Right atrium auricular region (tissue), 2 donors: ENCODE measurements at regions not wholly inside any gene's neighbourhood (a gene's known extent, or its start where the extent isn't known, plus 50 kb on each side); places are given as distances from the start of the nearest gene placed in this dataset.

Experiments
- DNase-seq: peaks from one replicate; pipeline ENCODE4 v3.0.0-alpha.2; 2019; ENCODE audit warnings: low spot score
- H3K27ac ChIP-seq, 2 donors: fragments of 200-600 bp; sonication (generic); 1 replicate in 1 of 2; 2 replicates in 1 of 2; pipeline ENCODE4 v1.5.1; 2016 to 2019
- H3K27me3 ChIP-seq, 2 donors: fragments of 200-600 bp; sonication (generic); one replicate each; pipeline versions ENCODE4 v1.5.1 to v1.6.0; 2017 to 2019
- H3K36me3 ChIP-seq: fragments of 200-600 bp; sonication (generic); one replicate; pipeline ENCODE4 v1.5.1; 2016
- H3K4me1 ChIP-seq, 2 donors: fragments of 200-600 bp; sonication (generic); one replicate each; pipeline versions ENCODE4 v1.5.1 to v1.6.0; 2017 to 2019
- H3K4me3 ChIP-seq, 2 donors: fragments of 200-600 bp; sonication (generic); 1 replicate in 1 of 2; 2 replicates in 1 of 2; pipeline ENCODE4 v1.5.1; 2017 to 2019; ENCODE audit warnings: mild to moderate bottlenecking in 1 of 2, moderate library complexity in 1 of 2
- H3K9me3 ChIP-seq, 2 donors: fragments of 200-600 bp; sonication (generic); one replicate each; pipeline ENCODE4 v1.5.1; 2019
- CTCF ChIP-seq, 2 donors: fragments of 200-600 bp; sonication (generic); IDR thresholded peaks; one replicate each; pipeline ENCODE4 v1.5.1; 2019; ENCODE audit warnings: antibody characterized with exemption in 2 of 2

DNA sequence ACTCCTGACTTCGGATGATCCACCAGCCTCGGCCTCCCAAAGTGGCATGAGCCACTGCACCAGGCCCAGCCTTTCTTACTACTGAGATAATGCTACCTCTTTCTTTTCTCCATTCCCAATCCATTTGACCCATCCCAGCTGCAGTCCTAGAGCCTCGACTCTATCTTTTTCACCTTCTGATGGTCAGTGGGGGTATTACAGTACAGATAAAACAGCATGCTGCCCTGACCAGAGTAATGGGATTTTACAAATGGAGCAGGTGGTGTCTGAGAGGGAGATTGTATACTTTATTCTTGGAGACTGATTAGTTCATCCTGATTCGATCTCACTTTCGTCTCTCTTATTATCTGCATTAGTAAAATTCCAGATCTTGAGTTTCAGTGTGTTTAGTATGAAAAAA is 238.6 kb upstream of the TNP1 start:
- no peak for TF ChIP-seq CTCF (IDR thresholded peaks at IDR 0.05)
- DNase-seq: no peak
- H3K36me3 ChIP-seq: no peaks in the 10 kb centered on the region
- no peak overlapping the region for H3K4me3 ChIP-seq
- H3K4me1 ChIP-seq: peaks cover 0 to 5% of the 10 kb centered on the region in 2 donors
- no peak overlapping the region for H3K27ac ChIP-seq
- H3K9me3 ChIP-seq: no peaks in the 10 kb centered on the region
- no peaks in the 10 kb centered on the region for H3K27me3 ChIP-seq

DNA sequence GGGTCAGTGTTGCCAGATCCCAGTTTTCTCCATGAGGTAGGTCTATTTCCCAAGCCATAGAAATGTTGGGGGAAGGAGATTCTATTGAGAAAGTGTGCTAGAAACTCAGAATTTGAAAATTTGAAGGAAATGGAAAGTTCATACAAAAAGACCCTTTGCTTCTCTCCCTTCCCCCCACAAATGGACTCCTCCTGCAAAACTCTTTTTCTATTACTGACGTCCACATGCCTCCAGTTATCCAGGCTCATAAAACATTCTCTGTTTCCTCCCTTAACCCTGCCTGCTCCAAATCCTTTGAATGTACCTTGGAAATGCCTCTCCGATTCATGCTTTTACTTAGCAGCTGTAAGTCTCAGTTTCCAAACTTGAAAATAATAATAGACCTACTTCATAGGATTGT is 237.5 kb upstream of the TNP1 start:
- no peak for DNase-seq
- Histone ChIP-seq H3K36me3 (no peaks in the 10 kb centered on the region), H3K27me3 (no peaks in the 10 kb centered on the region), H3K27ac (no peak overlapping the region), H3K9me3 (no peaks in the 10 kb centered on the region), H3K4me3 (no peak overlapping the region), H3K4me1 (peaks cover 0 to 5% of the 10 kb centered on the region in 2 donors)
- TF ChIP-seq CTCF (IDR thresholded peaks at IDR 0.05): no peak

GRCh38 chr2:217096474-217097225 is 236.8 kb upstream of the TNP1 start:
- Histone ChIP-seq H3K27me3 (no peaks in the 10 kb centered on the region), H3K27ac (no peak overlapping the region), H3K36me3 (no peaks in the 10 kb centered on the region), H3K4me3 (no peak overlapping the region), H3K4me1 (peaks cover 0 to 5% of the 10 kb centered on the region in 2 donors), H3K9me3 (no peaks in the 10 kb centered on the region)
- no peak for TF ChIP-seq CTCF (IDR thresholded peaks at IDR 0.05)
- no peak for DNase-seq

DNA sequence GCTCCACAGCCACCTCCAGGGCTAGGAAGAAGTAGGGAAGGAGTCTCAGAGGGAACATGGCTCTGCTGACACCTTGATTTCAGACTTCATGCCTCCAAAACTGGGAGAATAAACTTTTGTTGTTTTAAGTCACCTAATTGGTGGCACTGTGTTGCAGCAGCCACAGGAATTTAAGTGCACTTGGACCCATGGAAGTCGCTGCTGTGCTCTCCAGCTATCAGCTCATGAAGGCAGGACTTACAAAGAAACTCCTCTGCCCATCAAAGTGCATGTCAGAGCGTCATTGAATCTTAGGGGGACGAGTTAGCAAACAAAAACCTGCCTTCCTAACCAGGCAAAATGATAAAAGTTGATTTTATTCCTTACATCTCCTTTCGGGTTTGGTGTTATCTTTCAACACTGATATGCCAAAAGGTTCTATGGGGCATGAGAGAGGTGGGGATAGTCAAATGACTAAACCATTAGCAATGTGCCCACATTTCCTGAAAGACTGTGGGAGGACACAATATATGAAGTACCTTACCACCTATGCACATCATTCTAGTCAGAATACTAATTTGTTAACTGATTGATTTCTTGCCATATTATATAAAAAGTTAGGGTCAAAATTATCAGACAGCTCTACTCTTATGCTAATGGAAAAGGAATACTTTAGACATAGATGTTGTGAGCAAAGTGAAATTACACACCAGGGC is 235.8 kb upstream of the TNP1 start:
- TF ChIP-seq CTCF (IDR thresholded peaks at IDR 0.05): no peak
- Histone ChIP-seq H3K27ac (no peak overlapping the region), H3K4me1 (peaks cover 0 to 5% of the 10 kb centered on the region in 2 donors), H3K27me3 (no peaks in the 10 kb centered on the region), H3K9me3 (no peaks in the 10 kb centered on the region), H3K36me3 (no peaks in the 10 kb centered on the region), H3K4me3 (no peak overlapping the region)
- DNase-seq: no peak

- H3K27me3 ChIP-seq: no peaks in the 10 kb centered on the region
- H3K36me3 ChIP-seq: no peaks in the 10 kb centered on the region
- no peak overlapping the region for H3K4me3 ChIP-seq
- no peaks in the 10 kb centered on the region for H3K9me3 ChIP-seq
- H3K4me1 ChIP-seq: no peaks in the 10 kb centered on the region
- DNase-seq: no peak
- H3K27ac ChIP-seq: no peak overlapping the region
- TF ChIP-seq CTCF (IDR thresholded peaks at IDR 0.05): no peak
Measured at GRCh38 chr2:217092710-217093379, 233.0 kb upstream of the TNP1 start.
